ENCODE measurements at regions not wholly inside any gene's neighbourhood (a gene's known extent, or its start where the extent isn't known, plus 50 kb on each side); places are given as distances from the start of the nearest gene placed in this dataset.

DNA sequence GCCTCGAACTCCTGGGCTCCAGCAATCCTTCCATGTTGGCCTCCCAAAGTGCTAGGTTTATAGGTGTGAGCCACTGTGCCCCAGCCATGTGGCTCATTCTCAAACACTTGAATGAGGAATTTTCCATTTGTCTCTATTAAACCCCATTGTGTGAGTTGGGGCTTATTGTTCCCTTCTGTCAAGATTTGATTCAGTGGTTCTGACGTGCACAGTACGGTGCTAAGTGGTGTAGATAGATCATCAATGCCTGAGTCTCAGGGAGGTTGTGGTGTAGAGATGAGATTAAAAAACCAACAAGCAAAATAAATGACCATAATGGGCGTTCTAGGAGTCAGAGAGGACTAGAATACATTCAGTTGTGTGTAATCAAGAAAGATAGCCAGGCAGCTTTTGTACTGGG, 335.6 kb downstream of the PRL start:
- Histone ChIP-seq H3K9me1 (replicated peaks; ENCODE audit: control insufficient read depth, extremely low read depth, insufficient read depth, low read length) (no peaks in the 10 kb centered on the region), H3K4me1 (ENCODE audit: control insufficient read depth, extremely low read depth, insufficient read depth, low read length) (peaks cover 4% of the 10 kb centered on the region), H3K9ac (replicated peaks; ENCODE audit: extremely low read depth, insufficient read depth, low read length) (no peak overlapping the region), H3K4me3 (replicated peaks in 1 of 3; ENCODE audit: insufficient read depth in 1 of 3, low read depth in 1 of 3, low read length in 3 of 3) (no peak overlapping the region), H3K27ac (ENCODE audit: insufficient read depth, low read depth, low read length) (no peak overlapping the region), H3K79me2 (ENCODE audit: control insufficient read depth, insufficient read depth, low read length) (no peaks in the 10 kb centered on the region), H3K27me3 (ENCODE audit: control insufficient read depth in 2 of 2, insufficient read depth in 2 of 2, low read length in 2 of 2) (no peaks in the 10 kb centered on the region), H3K9me3 (replicated peaks; ENCODE audit: control insufficient read depth, insufficient read depth, low read length) (no peaks in the 10 kb centered on the region), H3K36me3 (ENCODE audit: control insufficient read depth in 2 of 2, extremely low read depth in 1 of 2, insufficient read depth in 2 of 2, low read length in 2 of 2) (no peaks in the 10 kb centered on the region), H2AFZ (ENCODE audit: low read depth, low read length) (no peak overlapping the region), H3K4me2 (ENCODE audit: insufficient read depth, low read length) (no peak overlapping the region), H4K20me1 (replicated peaks; ENCODE audit: control insufficient read depth, extremely low read depth, insufficient read depth, low read length) (no peaks in the 10 kb centered on the region)
- ChIA-PET POLR2A (interaction anchor here (0.8 kb wide), 1 partner anchor 368 kb away, joined by 3 read pairs; the partner anchor contains the start of gene SOX4), CTCF (interaction anchor here (0.7 kb wide), 1 partner anchor 26 kb away, joined by 3 read pairs; no protein-coding TSS in a partner anchor)
- FAIRE-seq (no peak), DNase-seq (ENCODE audit: low read depth, low spot score) (no peak)
- dilution Hi-C loops (cut with MboI; ENCODE audit: extremely low pct_ligation_motif_present, low sequenced_read_pairs) (no loop called here), intact Hi-C loops (cut with micrococcal nuclease) (no loop called here)
- TF ChIP-seq, protein P1, sequence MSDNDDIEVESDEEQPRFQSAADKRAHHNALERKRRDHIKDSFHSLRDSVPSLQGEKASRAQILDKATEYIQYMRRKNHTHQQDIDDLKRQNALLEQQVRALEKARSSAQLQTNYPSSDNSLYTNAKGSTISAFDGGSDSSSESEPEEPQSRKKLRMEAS (IDR thresholded peaks at IDR 0.05; ENCODE audit: insufficient read depth, insufficient read length), result no peak
- TF ChIP-seq POLR2AphosphoS5 (IDR thresholded peaks at IDR 0.05; ENCODE audit: insufficient read depth, low read depth, low read length), result no peak
- no peak for TF ChIP-seq FOS (IDR thresholded peaks at IDR 0.05; ENCODE audit: borderline replicate concordance, insufficient read depth, low read length)
- TF ChIP-seq, protein P2, sequence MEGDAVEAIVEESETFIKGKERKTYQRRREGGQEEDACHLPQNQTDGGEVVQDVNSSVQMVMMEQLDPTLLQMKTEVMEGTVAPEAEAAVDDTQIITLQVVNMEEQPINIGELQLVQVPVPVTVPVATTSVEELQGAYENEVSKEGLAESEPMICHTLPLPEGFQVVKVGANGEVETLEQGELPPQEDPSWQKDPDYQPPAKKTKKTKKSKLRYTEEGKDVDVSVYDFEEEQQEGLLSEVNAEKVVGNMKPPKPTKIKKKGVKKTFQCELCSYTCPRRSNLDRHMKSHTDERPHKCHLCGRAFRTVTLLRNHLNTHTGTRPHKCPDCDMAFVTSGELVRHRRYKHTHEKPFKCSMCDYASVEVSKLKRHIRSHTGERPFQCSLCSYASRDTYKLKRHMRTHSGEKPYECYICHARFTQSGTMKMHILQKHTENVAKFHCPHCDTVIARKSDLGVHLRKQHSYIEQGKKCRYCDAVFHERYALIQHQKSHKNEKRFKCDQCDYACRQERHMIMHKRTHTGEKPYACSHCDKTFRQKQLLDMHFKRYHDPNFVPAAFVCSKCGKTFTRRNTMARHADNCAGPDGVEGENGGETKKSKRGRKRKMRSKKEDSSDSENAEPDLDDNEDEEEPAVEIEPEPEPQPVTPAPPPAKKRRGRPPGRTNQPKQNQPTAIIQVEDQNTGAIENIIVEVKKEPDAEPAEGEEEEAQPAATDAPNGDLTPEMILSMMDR (IDR thresholded peaks at IDR 0.05; ENCODE audit: extremely low read depth in 1 of 2, insufficient read depth in 1 of 2, low read depth in 1 of 2, low read length in 2 of 2), result no peak
- TF ChIP-seq MYC (IDR thresholded peaks at IDR 0.05; ENCODE audit: low read depth, low read length), result no peak
- TF ChIP-seq EZH2 (IDR thresholded peaks at IDR 0.05; ENCODE audit: borderline replicate concordance, low read depth, low read length, severe bottlenecking), result no peak
- no peak for TF ChIP-seq JUN (IDR thresholded peaks at IDR 0.05; ENCODE audit: borderline replicate concordance, insufficient read depth, insufficient read length, low read depth)
- no peak for TF ChIP-seq GATA2 (IDR thresholded peaks at IDR 0.05; ENCODE audit: insufficient read depth, insufficient read length, low read depth, low read length)
- no peak for TF ChIP-seq POLR2A (IDR thresholded peaks at IDR 0.05; ENCODE audit: low read depth, low read length)
- BruUV-seq (replicated peaks), result no TSS peak

Measured in endothelial cell of umbilical vein (primary cell).